Amniotic epithelial cell (primary cell): ENCODE measurements at regions not wholly inside any gene's neighbourhood (a gene's known extent, or its start where the extent isn't known, plus 50 kb on each side); places are given as distances from the start of the nearest gene placed in this dataset.

Experiments
- DNase-seq: peaks from one replicate; pipeline ENCODE4 v3.0.0-alpha.2; 2010; ENCODE audit warnings: low read depth

DNA sequence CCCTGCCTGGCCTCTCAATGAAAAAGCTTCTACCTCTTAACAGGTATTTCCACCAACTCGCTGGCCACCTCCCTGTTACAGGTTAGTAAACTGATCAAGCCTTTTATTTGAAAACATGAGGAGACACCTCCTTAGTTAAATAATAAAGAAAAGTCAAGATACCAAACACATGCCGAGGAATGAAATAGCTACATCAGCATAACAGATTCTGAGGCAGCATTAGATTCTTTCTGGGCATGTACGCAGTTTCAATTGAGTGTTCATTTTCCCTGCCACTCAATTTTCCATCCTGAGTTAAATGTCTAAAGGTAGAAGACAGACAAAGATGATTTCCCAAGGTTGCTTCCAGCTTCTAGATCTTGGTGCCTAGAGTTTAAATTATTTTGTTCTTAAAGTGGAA, 250.5 kb upstream of the LRTM1 start:
- DNase-seq = no peak

DNA sequence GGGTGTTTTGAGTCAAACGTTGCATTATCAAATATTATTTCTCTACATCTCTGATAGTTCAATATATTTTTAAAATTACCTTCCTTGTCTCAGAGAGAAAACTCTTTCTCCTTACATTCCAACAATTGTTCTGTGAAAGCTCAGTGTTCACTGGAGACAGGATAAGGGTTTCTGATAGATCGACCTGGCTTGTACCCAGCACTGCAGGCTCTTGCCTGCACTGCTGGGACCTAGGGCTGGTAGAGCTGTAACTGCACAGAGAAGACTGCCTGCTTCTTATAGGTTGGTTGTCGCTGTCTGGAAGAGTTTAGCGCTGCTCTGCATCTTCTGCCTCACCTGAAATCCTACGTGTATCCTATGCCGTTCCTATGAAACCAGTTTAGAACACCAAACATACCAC, 249.9 kb upstream of the LRTM1 start:
- DNase-seq = peak; percentile 73

DNA sequence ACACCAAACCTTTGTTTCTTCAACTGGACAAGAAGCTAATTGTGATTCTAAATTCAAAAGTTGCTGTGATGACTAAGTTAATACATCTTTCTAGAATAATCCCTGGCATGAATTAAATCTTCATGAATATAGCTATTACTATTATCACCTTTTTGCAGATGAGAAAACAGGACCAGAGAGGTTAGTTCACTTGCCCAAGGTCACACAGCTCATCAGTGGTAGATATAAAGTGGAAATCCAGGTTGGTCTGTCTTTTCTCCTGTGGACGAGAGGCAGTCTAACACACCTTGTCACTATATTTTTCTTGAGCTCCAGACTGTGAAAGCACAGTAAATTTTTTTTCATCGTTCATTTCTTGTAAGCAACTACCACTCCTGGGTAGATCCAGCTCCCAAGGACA, 247.6 kb upstream of the LRTM1 start:
- DNase-seq = no peak

DNA sequence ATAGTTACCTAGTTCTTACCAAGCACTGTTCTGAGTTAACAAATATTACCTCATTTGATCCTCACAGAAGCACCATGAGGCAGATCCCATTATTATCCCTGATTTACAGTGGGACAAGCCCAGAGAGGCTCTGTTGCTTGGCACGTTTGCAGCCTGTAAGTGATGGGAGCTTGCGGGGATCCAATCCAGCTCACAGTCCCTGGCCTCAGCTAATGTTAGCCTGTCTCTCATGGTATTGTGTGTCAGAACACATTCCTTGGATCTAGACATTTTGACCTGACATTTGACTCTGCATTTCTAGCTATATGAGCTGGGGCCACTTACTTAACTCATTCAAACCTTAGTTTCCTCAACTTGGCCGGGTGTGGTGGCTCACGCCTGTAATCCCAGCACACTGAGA, 246.9 kb upstream of the LRTM1 start:
- DNase-seq = no peak

DNA sequence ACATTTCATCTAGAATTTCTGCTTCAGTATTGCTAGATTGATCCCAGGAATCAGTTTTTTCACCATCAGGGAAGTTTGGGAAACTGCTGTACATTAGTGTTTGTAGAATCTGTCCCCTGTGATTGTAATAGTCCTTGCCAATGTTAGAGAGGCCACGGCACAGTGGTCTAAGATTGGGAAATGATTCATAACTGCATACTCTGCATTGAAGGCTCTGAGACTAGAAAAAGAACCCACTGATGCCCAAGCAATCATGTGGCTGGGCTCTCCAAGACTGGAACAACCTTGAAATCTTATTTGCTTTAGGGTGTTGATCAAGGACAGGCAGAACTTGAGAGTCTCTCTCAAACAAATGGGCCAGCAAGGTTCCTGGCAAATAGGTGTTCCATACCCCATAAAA, 245.6 kb upstream of the LRTM1 start:
- DNase-seq = no peak

DNA sequence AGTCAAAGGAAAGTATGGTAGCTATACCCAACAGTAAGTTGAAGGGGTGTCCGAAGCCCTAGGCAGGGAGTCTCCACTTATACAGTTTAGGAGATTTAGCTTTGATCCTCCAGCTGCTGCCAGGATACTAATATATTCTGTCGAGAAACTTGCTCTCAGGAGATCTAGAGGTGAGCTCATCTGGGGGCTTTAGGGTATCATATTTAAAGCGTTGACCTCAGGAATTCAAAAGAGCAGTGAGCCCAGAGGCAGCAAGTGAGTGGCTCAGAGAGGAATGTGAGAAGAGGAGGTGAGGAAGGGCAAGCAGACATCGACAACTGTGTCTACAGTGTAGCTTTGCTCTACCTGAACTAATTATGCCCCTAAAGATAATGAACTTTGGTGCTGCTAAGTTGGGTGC, 245.1 kb upstream of the LRTM1 start:
- DNase-seq = no peak

DNA sequence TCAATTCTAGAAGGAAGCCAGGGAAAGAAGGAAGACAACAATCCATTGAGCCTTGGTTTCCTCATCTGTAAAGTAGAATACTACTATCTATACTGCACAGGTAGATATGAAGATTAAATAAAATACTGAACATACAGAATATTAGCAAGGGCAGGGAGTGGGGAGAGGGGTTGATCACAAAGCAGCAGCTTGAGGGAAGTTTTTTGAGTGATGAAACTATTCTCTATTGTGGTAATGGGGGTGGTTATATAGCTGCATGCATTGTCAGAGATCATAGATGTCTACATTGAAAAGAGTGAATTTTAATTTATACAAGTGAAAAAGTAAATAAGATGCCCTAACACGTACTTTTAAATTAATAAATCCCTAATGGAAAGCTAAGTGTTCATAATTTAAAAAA, 242.6 kb upstream of the LRTM1 start:
- DNase-seq = no peak

DNA sequence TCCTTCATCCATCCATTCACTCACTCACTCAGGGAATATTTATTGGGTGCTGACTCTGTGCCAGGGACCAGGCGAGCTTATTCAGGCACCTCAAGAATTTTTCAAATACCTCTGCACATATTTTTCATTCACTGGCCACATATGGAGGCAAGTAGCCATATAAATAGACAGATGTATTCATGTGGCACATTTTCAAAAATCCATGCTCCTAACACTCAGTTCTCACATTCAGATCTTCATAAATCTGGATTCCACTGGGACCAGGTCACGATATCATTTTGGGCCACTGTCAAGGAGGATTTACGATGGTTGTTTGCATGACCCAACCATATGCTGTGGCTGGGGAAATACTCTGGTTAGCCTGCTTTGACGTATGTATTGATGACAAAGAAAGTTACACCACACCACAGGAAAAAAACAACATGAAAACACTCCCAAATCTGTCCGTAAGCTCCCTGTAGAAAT, 241.8 kb upstream of the LRTM1 start:
- peak; percentile 100 for DNase-seq

DNA sequence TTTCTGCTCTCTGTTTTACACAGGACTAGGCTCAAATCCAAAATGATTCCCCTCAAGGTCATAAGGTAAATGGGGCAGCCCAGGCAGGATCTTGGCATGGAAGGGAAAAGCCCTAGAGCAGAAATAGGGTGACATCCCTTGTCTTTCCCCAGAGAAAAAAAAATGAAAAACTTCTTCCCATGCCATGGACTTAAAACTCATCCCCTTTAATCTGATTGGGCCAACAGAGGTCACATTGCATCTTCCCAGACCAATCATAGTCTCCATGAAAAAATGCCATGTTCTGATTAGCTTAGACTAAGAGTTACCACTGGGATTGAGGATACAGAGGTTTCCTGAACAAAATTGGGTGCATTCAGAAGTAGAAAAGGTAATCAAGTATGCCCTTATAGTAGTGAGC, 241.3 kb upstream of the LRTM1 start:
- no peak for DNase-seq

DNA sequence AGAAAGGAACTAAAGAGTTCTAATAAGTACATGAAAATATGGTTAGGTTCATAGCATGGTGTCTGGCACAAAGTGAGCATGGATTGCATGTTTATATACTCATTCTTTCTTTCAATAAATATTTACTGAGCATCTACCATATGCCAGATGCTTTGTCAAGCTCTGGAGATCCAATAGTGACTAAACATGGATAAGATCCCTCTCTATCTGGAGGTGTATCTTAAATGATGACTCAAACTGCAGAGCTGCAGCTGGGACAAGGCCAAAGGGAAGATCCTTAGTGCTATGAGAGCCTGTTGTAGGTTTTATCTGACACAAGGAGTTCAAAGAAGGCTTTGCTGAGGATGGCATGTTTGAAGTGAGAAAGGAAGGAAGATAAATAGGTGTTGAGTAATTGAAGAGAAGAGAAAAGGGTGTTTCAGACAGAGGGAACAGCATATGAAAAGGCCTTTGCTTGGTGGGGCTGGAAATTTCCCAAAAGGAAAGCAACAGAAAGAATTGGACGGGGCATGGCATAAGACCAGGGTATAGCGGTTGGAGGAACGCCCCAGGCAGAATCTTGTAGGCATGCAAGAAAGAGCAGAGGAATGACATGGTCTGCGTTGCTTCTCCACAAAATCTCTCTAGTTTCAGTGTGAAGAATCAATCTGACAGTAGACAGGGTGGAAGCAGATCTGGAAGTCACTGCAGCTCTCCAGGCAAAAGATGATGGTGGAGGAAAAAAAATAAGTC, 239.9 kb upstream of the LRTM1 start:
- DNase-seq = peak; percentile 86

DNA sequence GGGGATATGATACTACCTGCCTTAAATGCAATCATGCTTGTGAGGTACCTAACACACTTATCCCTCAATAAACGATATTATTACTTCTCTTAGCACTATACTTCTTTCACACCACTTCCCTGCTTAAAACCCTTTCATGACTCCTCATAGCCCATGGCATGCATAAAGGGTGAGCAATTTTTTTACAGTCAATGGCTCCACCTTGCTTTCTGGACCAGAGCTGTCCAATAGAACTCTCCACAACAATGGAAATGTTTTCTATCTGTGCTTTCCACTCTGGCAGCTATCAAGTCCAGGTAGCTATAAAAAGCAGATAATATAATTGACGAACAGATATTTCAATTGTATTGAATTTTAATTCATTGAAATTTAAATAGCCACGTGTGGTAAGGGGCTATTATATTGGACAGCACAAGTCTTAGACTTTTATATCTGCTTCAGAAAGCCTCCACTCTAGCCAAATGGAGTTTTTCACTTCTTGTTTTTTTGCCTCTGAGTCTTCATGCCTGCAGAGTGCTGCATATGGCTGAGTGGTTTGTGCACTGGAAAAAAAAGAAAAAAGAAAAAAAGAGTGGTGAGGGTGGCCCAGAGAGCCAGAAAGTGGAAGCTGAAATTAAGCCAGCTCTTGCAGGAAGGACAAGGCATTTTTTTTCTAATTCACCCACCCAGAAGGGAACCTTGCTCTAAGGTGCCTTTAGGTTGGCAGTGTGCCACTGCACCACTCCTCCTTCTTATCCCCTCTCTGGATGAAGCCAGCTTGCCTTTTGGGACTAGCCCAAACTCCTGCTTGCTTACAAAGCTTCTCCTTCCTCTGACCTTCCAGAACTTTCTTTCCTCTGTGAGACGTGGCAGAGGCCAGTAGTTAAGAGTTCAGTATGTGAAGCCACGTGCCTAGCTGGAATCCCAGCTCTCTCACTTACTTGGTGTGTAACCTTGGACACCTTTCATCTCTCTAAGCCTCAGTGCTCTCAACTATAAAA, 239.0 kb upstream of the LRTM1 start:
- no peak for DNase-seq

DNA sequence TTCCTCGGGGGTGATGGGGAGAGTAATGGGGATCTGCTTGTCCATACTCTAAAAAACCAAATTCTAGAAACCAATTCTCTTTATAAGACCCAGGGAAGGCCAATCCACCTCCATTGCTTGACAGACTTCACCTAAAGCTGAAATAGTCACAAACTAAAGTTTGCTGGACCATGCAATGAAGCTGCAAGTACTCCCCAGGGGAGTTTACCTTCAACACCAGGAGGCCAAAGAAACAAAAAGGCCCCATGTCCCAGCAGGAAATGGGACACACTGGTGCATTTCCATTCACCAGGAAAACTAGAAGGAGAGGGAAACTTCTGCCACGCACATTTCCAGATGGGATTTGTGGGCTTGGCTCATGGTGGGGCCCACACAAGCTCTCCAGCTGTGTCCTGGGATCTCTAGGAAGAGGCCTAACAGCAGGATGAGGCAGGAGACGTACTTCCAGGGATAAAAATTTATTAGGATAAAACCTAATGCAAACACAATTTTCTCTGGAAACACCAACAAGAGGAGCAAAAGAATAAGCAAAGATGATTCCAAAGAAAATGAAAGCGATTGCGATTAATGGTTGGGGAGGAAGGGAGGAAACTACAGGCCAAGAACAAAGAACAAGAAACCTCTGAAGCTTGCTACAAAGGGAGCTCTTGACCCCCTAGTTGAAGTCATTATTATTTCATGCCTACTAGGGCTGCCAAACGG, 238.0 kb upstream of the LRTM1 start:
- no peak for DNase-seq

DNA sequence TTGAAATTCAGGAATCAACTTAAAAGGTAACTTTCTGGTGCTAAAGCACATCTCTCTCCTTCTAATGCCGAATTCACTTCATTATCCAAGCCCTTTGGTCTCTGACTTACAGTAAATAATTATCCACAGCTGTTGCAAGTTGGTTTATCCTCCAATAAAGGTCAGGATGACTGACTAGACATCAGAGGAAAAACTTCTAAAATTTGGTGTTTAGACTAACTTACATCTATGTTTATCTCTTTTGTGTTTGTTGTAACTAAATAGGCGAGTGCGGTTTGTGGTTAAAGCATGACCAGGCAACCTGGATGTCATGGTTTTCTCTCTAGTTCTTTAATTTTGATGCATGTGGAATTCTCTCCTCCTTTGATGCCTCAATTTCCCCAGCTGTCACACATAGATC, 237.4 kb upstream of the LRTM1 start:
- DNase-seq = no peak

DNA sequence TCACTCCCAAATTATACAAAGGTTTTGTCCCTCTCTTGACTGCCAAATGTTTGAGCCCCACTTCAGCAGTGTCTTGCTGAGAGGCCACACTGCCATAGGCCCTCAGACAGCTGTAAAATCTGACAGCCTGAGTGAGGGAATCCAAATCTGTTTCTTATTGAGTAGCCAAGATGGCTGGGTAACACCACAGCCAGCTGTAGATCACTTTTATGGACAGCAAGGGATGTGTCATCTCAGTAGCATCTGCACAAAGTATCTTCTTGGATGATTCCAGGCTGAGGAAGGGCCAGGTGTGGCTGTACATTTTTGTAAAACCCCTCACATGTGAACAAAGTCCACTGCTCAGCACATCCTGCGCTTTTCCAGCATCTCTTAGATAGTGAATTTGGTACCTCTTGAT, 237.0 kb upstream of the LRTM1 start:
- DNase-seq = no peak

DNA sequence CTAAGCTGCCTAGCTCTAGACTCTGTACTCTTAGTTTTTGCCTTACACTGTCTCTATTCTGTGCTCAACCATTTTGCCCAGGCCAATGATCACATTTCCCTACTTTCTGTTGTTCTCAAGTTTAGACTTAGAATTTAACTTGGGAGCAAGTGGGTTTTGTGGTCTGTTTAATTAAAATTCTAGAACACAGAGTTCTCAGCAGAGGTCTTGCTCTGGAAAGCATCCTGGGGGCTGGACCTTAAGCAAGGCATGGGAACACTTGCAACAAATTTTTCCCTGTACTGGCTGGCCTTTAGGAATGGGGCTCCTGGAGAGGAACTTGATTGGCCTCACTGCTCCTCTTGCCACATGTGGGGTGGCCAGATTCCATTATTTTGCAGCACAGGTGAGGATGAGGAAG, 236.3 kb upstream of the LRTM1 start:
- peak; percentile 66 for DNase-seq

DNA sequence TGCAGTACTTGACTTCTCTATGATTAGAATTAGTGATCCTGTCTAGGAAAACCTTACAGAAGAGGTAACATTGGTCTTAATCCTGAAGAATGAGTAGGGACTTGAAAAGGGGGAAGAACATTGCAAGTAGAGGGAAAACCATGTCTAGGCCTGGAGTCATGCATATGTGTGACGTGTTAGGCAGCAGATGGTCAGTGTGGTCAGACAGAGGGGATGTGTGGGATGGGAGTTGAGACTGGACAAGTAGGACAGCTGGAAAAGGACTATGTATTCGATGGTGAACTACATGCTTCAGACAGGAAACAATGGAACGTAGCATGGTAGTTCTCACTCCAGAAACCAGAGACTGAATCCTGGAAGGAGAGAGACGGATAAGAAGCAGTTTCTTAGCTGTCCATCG, 235.6 kb upstream of the LRTM1 start:
- DNase-seq = no peak

DNA sequence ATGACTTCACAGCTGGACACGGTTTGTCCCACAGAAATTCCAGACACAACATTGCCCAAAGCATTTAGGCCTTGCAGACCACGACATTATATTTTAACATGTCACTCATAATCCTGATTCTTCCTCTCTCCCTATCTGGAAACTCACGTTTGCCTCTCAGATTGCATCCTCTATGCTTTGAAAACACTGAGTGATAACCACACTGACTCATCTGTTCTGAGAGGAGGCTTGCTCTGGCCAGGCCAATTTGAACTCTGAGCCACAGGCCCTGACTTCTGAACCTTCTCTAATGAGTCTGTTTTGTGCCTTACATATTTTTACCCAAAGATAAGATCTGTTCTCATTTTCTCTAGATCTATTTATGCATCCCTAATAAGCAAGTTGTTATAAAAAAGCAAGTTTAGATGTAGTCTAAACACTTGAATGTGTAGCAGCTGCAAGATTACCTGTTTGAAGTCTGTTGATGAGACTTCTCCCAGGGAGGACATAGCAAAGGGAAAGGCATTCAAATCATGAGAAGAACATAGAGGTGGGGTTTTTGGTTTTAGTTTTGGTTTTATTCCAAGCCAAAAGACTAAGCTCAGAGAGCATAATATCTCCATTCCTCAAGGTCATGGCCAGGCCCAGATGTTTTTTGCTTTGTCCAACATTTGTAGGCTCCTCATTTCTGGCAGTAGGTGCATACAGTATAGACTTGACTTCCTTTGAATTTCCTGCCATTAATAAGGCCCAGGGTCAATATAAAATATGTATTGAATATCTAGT, 234.4 kb upstream of the LRTM1 start:
- DNase-seq = peak; percentile 93

DNA sequence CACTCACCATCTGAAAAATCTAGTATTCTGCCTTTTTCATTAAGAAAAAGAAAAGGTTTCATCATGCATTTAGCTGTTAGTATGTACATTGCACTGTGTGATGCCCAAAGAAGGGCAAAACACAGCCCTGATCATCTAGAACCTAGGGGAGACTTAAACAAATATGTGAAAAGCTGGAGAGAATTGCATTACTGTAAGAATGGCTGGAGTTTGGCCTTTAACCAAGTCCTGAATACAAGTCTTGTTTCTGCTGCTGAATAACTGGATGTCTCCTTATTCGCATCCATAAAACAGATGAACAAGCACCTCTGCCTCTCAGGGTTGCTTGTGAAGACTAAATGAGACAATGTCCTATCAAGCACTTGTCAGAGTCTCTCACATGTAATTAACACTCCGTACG, 233.4 kb upstream of the LRTM1 start:
- DNase-seq = no peak

DNA sequence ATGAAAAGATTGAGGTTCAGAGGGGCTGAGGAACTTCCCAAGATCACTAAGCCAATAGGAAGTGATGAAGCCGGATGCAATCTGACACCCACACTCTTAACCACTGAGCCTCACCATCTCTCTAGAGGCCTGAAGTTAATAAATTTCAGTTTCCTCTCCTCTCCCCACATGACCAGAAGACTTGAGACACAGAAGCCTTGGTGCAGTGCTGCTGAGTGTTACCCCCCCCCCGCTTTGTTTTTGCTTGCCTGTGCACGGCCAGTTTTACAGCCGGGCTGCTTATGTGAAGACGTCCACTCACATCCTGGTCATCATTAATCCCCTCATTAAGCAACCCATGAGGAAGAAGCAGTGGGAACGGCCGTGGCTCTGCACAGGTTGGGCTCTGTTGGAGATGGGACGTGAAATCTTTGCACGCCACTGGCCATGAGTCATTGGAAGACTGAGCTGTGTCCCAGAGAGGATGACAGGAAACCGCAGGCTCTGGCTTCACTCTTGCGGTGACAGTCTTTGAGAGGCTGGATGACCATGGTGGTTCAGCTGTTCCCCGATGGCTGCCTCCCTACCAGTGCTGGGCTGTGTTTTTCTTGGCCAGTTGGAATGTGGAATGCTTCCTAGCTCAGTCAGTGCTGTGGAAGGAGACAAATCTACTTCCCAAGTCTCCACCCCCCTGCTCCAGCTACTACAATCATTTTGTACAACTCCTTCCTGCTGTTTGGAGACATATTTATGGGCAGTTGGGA, 232.6 kb upstream of the LRTM1 start:
- peak; percentile 99 for DNase-seq

DNA sequence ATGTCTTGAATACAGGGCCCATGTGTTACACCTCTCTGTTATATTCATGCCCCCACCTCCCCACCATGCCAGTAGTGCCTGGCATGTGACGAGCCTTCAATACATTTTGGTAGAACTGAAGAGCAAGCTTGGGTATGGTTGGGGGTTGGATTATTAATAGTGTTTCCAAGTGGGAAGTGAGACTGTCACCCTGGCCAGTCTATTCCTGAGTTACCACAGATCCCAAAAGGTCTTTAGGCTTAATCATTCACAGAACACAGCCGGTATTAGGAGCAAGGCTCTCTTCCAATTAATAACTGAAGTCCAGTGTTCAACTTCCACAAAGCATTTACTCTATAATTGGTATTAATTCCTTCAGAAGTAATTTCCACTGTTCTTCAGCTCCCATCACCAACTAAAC, 231.9 kb upstream of the LRTM1 start:
- DNase-seq = no peak

DNA sequence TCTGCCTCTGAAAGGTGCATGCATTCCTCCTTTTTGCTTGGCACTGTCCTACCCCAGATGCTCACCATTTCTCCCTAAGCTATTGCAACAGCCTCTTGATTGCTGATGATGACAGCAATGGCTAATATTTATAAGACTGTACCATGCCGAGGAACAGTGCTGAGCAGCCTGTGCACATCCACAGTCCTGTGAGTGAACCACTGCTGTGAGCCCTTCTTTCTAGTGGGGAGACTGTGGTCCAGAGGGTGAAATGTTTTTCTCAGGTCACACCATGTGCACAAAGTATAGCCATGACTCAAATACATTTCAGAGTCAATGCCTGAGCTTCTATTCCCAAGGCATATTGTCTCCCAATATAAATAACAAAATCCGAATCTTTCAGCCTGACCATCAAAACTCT, 231.2 kb upstream of the LRTM1 start:
- no peak for DNase-seq
